ENCODE measurements at regions not wholly inside any gene's neighbourhood (a gene's known extent, or its start where the extent isn't known, plus 50 kb on each side); places are given as distances from the start of the nearest gene placed in this dataset.

DNA sequence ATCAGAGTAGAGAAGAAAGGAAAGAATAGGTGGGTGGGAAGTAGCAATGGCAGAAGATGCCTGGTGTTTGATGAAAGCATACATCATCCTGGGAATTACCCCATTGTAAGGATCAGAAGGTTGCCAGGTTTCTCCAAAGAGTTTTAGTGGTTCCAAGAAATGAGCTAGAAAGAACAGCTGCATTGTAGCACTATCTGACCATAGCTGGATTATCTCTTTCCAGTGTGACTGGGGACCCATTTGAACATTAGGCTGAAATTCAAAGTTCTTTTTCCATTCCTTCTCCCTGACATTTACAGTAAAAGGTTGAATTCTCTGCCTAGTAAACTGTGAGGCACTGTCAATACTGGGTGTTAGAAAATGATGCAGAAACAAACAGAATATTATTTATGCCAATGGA is 244.4 kb downstream of the GALC start:
- TF ChIP-seq, protein P1, sequence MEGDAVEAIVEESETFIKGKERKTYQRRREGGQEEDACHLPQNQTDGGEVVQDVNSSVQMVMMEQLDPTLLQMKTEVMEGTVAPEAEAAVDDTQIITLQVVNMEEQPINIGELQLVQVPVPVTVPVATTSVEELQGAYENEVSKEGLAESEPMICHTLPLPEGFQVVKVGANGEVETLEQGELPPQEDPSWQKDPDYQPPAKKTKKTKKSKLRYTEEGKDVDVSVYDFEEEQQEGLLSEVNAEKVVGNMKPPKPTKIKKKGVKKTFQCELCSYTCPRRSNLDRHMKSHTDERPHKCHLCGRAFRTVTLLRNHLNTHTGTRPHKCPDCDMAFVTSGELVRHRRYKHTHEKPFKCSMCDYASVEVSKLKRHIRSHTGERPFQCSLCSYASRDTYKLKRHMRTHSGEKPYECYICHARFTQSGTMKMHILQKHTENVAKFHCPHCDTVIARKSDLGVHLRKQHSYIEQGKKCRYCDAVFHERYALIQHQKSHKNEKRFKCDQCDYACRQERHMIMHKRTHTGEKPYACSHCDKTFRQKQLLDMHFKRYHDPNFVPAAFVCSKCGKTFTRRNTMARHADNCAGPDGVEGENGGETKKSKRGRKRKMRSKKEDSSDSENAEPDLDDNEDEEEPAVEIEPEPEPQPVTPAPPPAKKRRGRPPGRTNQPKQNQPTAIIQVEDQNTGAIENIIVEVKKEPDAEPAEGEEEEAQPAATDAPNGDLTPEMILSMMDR (IDR thresholded peaks at IDR 0.05; ENCODE audit: poor library complexity) = no peak
- TF ChIP-seq EZH2 (IDR thresholded peaks at IDR 0.05; ENCODE audit: borderline replicate concordance) = no peak

Measured in hepatocyte (in vitro differentiated cells).